Peyer's patch (tissue), 4 donors: ENCODE measurements at regions not wholly inside any gene's neighbourhood (a gene's known extent, or its start where the extent isn't known, plus 50 kb on each side); places are given as distances from the start of the nearest gene placed in this dataset.

ENCODE experiments used
- DNase-seq, 3 donors: peaks; one replicate each; pipeline ENCODE4 v3.0.0-alpha.2; 2017 to 2019
- H3K27ac ChIP-seq, 4 donors: fragments of 200-600 bp; sonication (generic); one replicate each; pipeline ENCODE4 v1.5.1; 2016 to 2019
- H3K27me3 ChIP-seq, 2 donors: fragments of 200-600 bp; sonication (generic); one replicate each; pipeline ENCODE4 v1.5.1; 2019
- H3K36me3 ChIP-seq, 3 donors: fragments of 200-600 bp; sonication (generic); one replicate each; pipeline ENCODE4 v1.5.1; 2016 to 2019
- H3K4me1 ChIP-seq, 4 donors: fragments of 200-600 bp; sonication (generic); one replicate each; pipeline ENCODE4 v1.5.1; 2016 to 2019
- H3K4me3 ChIP-seq, 4 donors: fragments of 200-600 bp; sonication (generic); 1 replicate in 3 of 4; 2 replicates in 1 of 4; pipeline ENCODE4 v1.5.1; 2016 to 2019; ENCODE audit warnings: mild to moderate bottlenecking in 1 of 4
- H3K9me3 ChIP-seq, 4 donors: fragments of 200-600 bp; sonication (generic); one replicate each; pipeline ENCODE4 v1.5.1; 2016 to 2019; ENCODE audit warnings: mild to moderate bottlenecking in 1 of 4
- CTCF ChIP-seq, 6 experiments: fragments of 450-650 bp in 4 of 6; fragments of 200-600 bp in 2 of 6; sonication (generic) in 1 of 6; IDR thresholded peaks; one replicate each; pipeline ENCODE4 v1.5.1; 2017 to 2019; ENCODE audit warnings: antibody characterized with exemption in 6 of 6, mild to moderate bottlenecking in 3 of 6, moderate library complexity in 1 of 6
- POLR2A ChIP-seq, 2 donors: fragments of 450-650 bp; IDR thresholded peaks; one replicate each; pipeline ENCODE4 v1.5.1; 2017; ENCODE audit warnings: antibody characterized with exemption in 2 of 2, mild to moderate bottlenecking in 2 of 2, moderate library complexity in 2 of 2

- Histone ChIP-seq H3K27ac (no peak overlapping the region), H3K9me3 (no peaks in the 10 kb centered on the region), H3K4me1 (peaks cover 0 to 12% (median 0%) of the 10 kb centered on the region in 4 donors), H3K4me3 (no peak overlapping the region), H3K36me3 (no peaks in the 10 kb centered on the region), H3K27me3 (no peaks in the 10 kb centered on the region)
- DNase-seq: no peak
- TF ChIP-seq CTCF (IDR thresholded peaks at IDR 0.05): no peak
- no peak for TF ChIP-seq POLR2A (IDR thresholded peaks at IDR 0.05)
These were observed 186.5 kb downstream of the AXIN2 start for GRCh38 chr17:65374966-65375365.

GRCh38 chr17:65371702-65372101, 189.7 kb downstream of the AXIN2 start:
- peaks cover 0 to 12% (median 0%) of the 10 kb centered on the region in 4 donors for H3K4me1 ChIP-seq
- peak in 1 of 3 donors; percentile 59 for DNase-seq
- no peaks in the 10 kb centered on the region for H3K9me3 ChIP-seq
- no peak overlapping the region for H3K4me3 ChIP-seq
- TF ChIP-seq CTCF (IDR thresholded peaks at IDR 0.05): no peak
- no peak for TF ChIP-seq POLR2A (IDR thresholded peaks at IDR 0.05)
- no peak overlapping the region for H3K27ac ChIP-seq
- no peaks in the 10 kb centered on the region for H3K27me3 ChIP-seq
- H3K36me3 ChIP-seq: no peaks in the 10 kb centered on the region

- H3K9me3 ChIP-seq: no peaks in the 10 kb centered on the region
- peaks cover 0 to 12% (median 0%) of the 10 kb centered on the region in 4 donors for H3K4me1 ChIP-seq
- H3K4me3 ChIP-seq: no peak overlapping the region
- peak overlapping the region in 2 of 4 donors; percentile 26 to 29 for H3K27ac ChIP-seq
- DNase-seq: peak in 2 of 3 donors; percentile 73 to 80
- TF ChIP-seq CTCF (IDR thresholded peaks at IDR 0.05) (peak in 3 of 6 experiments; percentile 7 to 11 (median 7)), POLR2A (IDR thresholded peaks at IDR 0.05) (no peak)
- H3K27me3 ChIP-seq: no peaks in the 10 kb centered on the region
- no peaks in the 10 kb centered on the region for H3K36me3 ChIP-seq
These were observed 190.7 kb downstream of the AXIN2 start for GRCh38 chr17:65370669-65371131.

DNA sequence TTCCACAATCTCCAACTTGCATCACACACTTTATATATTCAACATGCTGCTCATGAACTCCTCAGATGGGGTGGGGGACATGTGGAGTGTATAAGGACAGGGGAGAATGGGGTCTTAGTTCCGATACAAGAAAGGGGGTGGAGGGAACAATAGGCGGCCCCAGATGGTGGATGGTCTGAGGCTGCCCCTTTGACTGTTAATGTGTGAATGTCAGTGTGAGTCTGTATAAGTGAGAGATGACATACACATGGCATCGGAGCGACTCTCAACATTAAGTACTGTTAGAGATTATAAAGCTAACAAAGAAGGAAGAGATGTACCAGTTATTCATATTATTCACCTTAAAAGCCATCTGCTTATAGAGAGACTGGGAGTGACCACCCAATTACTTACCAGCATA, 193.1 kb downstream of the AXIN2 start:
- Histone ChIP-seq H3K36me3 (no peaks in the 10 kb centered on the region), H3K9me3 (no peaks in the 10 kb centered on the region), H3K4me1 (peaks cover 0 to 12% (median 0%) of the 10 kb centered on the region in 4 donors), H3K27me3 (no peaks in the 10 kb centered on the region), H3K27ac (no peak overlapping the region), H3K4me3 (no peak overlapping the region)
- DNase-seq: no peak
- no peak for TF ChIP-seq CTCF (IDR thresholded peaks at IDR 0.05)
- no peak for TF ChIP-seq POLR2A (IDR thresholded peaks at IDR 0.05)

GRCh38 chr17:65366102-65366844, 195.2 kb downstream of the AXIN2 start:
- TF ChIP-seq POLR2A (IDR thresholded peaks at IDR 0.05) (no peak), CTCF (IDR thresholded peaks at IDR 0.05) (no peak)
- Histone ChIP-seq H3K4me3 (no peak overlapping the region), H3K4me1 (peaks cover 0 to 6% (median 0%) of the 10 kb centered on the region in 4 donors), H3K27me3 (no peaks in the 10 kb centered on the region), H3K36me3 (no peaks in the 10 kb centered on the region), H3K27ac (peak overlapping the region in 1 of 4 donors; percentile 9), H3K9me3 (no peaks in the 10 kb centered on the region)
- no peak for DNase-seq
